ENCODE measurements at regions not wholly inside any gene's neighbourhood (a gene's known extent, or its start where the extent isn't known, plus 50 kb on each side); places are given as distances from the start of the nearest gene placed in this dataset.

DNA sequence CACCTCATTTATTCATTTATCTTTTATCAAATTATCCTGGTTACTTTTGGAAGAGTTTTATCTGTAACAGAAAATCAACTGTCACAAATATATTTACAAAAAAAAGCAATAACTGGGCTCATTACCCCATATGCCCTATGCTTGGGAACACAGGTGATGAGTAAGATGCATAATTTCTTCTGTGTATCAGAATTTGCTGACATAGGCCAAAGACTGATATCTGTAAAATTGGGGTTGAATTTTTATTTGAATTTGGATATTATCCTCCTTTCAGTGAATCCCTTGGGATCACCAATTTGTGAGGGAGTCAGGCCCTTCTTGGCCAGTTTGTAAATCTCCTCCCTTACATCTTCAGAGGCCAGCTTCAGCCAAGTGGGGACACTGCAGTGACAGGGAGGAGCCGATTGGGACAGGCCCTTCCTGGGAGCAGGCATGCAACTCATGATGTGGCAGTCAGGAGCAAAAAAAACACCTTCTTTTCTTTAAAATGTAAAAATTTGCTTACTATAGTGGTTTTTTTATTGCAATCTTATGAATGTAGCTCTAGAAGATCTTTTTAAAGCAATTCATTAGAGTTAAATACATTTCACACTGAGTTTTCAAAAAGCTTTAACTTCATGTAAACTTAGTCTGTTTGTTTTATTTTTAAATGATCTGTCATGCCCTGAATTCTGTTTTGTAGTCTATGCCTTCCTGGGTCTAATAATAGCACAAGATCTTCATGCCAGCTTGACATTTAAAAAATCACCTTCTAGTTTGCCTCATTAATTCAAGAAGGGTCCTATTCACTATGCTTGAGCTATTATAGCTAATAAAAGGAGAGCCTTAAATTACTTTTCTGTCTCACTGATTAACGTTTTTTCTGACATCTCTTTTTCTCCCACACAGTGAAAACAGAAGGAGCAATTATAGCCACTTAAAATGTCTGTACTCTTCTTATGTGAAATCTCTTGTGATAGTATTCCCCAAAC lies 136.6 kb upstream of the SPRY1 start:
- Histone ChIP-seq H3K9me1 (ENCODE audit: control insufficient read depth, extremely low read depth, insufficient read depth, low read length) (no peaks in the 10 kb centered on the region), H3K27ac (ENCODE audit: control insufficient read depth, insufficient read depth, low read length) (no peak overlapping the region), H3K4me1 (ENCODE audit: control insufficient read depth, extremely low read depth, insufficient read depth, low read length) (peaks cover under 1% of the 10 kb centered on the region), H4K20me1 (ENCODE audit: control insufficient read depth, extremely low read depth, insufficient read depth, low read length) (no peaks in the 10 kb centered on the region), H3K36me3 (ENCODE audit: control insufficient read depth in 2 of 2, extremely low read depth in 1 of 2, insufficient read depth in 2 of 2, low read length in 2 of 2) (no peaks in the 10 kb centered on the region), H3K4me3 (ENCODE audit: control insufficient read depth in 2 of 3, extremely low read depth in 1 of 3, insufficient read depth in 2 of 3, low read depth in 1 of 3, low read length in 3 of 3) (no peak overlapping the region), H2AFZ (ENCODE audit: control insufficient read depth, low read length) (no peak overlapping the region), H3K79me2 (ENCODE audit: control insufficient read depth, insufficient read depth, low read length) (no peaks in the 10 kb centered on the region), H3K4me2 (ENCODE audit: control insufficient read depth, extremely low read depth, insufficient read depth, low read depth, low read length) (no peak overlapping the region), H3K27me3 (ENCODE audit: control insufficient read depth, extremely low read depth, insufficient read depth, low read length) (no peaks in the 10 kb centered on the region), H3K9me3 (ENCODE audit: control insufficient read depth, low read depth, low read length) (no peaks in the 10 kb centered on the region), H3K9ac (ENCODE audit: control insufficient read depth, extremely low read depth, insufficient read depth, low read length) (no peak overlapping the region)
- TF ChIP-seq, protein P1, sequence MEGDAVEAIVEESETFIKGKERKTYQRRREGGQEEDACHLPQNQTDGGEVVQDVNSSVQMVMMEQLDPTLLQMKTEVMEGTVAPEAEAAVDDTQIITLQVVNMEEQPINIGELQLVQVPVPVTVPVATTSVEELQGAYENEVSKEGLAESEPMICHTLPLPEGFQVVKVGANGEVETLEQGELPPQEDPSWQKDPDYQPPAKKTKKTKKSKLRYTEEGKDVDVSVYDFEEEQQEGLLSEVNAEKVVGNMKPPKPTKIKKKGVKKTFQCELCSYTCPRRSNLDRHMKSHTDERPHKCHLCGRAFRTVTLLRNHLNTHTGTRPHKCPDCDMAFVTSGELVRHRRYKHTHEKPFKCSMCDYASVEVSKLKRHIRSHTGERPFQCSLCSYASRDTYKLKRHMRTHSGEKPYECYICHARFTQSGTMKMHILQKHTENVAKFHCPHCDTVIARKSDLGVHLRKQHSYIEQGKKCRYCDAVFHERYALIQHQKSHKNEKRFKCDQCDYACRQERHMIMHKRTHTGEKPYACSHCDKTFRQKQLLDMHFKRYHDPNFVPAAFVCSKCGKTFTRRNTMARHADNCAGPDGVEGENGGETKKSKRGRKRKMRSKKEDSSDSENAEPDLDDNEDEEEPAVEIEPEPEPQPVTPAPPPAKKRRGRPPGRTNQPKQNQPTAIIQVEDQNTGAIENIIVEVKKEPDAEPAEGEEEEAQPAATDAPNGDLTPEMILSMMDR (optimal IDR thresholded peaks at IDR 0.05 in 1 of 3, IDR thresholded peaks at IDR 0.05 in 1 of 3, conservative IDR thresholded peaks at IDR 0.05 in 1 of 3; ENCODE audit: extremely low read depth in 1 of 3, insufficient read depth in 2 of 3, low read length in 3 of 3) = no peak
- no peak for TF ChIP-seq EZH2 (IDR thresholded peaks at IDR 0.05; ENCODE audit: low read length)
- no peak for FAIRE-seq
- dilution Hi-C loops (cut with MboI; ENCODE audit: extremely low pct_ligation_motif_present, low sequenced_read_pairs) = no loop called here
- no peak for DNase-seq (ENCODE audit: low read depth, low spot score)

DNA sequence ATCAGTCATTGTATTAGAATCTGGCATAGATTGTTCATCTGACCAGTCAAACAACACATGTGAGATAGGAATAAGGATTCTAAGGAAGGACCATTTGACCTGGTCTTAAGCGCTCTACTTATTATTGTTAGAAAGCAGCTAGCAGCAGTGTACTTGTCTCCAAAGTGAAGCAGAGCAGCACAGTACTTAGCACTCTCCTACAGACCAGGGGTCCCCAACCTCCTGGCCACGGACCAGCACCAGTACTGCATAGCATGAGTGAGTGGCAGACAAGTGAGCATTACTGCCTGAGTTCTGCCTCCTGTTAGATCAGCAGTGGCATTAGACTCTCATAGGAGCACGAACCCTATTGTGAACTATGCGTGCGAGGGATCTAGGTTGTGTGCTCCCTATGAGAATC lies 135.9 kb upstream of the SPRY1 start:
- dilution Hi-C loops (cut with MboI; ENCODE audit: extremely low pct_ligation_motif_present, low sequenced_read_pairs) = no loop called here
- FAIRE-seq (no peak), DNase-seq (ENCODE audit: low read depth, low spot score) (no peak)
- Histone ChIP-seq H3K79me2 (ENCODE audit: control insufficient read depth, insufficient read depth, low read length) (no peaks in the 10 kb centered on the region), H3K27ac (ENCODE audit: control insufficient read depth, insufficient read depth, low read length) (no peak overlapping the region), H3K4me3 (ENCODE audit: control insufficient read depth in 2 of 3, extremely low read depth in 1 of 3, insufficient read depth in 2 of 3, low read depth in 1 of 3, low read length in 3 of 3) (no peak overlapping the region), H3K27me3 (ENCODE audit: control insufficient read depth, extremely low read depth, insufficient read depth, low read length) (no peaks in the 10 kb centered on the region), H3K4me2 (ENCODE audit: control insufficient read depth, extremely low read depth, insufficient read depth, low read depth, low read length) (no peak overlapping the region), H3K36me3 (ENCODE audit: control insufficient read depth in 2 of 2, extremely low read depth in 1 of 2, insufficient read depth in 2 of 2, low read length in 2 of 2) (no peaks in the 10 kb centered on the region), H3K9me1 (ENCODE audit: control insufficient read depth, extremely low read depth, insufficient read depth, low read length) (no peaks in the 10 kb centered on the region), H3K4me1 (ENCODE audit: control insufficient read depth, extremely low read depth, insufficient read depth, low read length) (peaks cover 7% of the 10 kb centered on the region), H4K20me1 (ENCODE audit: control insufficient read depth, extremely low read depth, insufficient read depth, low read length) (no peaks in the 10 kb centered on the region), H3K9ac (ENCODE audit: control insufficient read depth, extremely low read depth, insufficient read depth, low read length) (no peak overlapping the region), H2AFZ (ENCODE audit: control insufficient read depth, low read length) (no peak overlapping the region), H3K9me3 (ENCODE audit: control insufficient read depth, low read depth, low read length) (no peaks in the 10 kb centered on the region)
- TF ChIP-seq, protein P1 (optimal IDR thresholded peaks at IDR 0.05 in 1 of 3, IDR thresholded peaks at IDR 0.05 in 1 of 3, conservative IDR thresholded peaks at IDR 0.05 in 1 of 3; ENCODE audit: extremely low read depth in 1 of 3, insufficient read depth in 2 of 3, low read length in 3 of 3) = no peak
- no peak for TF ChIP-seq EZH2 (IDR thresholded peaks at IDR 0.05; ENCODE audit: low read length)

Data from keratinocyte (primary cell).